GM23338 (cell line): ENCODE measurements at regions not wholly inside any gene's neighbourhood (a gene's known extent, or its start where the extent isn't known, plus 50 kb on each side); places are given as distances from the start of the nearest gene placed in this dataset.

Source experiments
- ATAC-seq: fragments of 200-7000 bp; cut with Tn5 transposase; 3 replicates; pipeline ENCODE4 v1.9.1; 2020
- DNase-seq: peaks from one replicate; pipeline ENCODE4 v3.0.0-alpha.2; 2015; ENCODE audit warnings: low spot score
- H2AFZ ChIP-seq: fragments of 200-600 bp; sonication (generic); 2 replicates; pipeline ENCODE4 v1.8.0; 2016; ENCODE audit warnings: antibody characterized with exemption, mild to moderate bottlenecking, moderate library complexity
- H3F3A ChIP-seq: fragments of 200-600 bp; sonication (generic); replicated peaks from 2 replicates; pipeline ENCODE4 v1.8.0; 2017; ENCODE audit warnings: antibody characterized with exemption, mixed run types, low read depth
- H3K27ac ChIP-seq: fragments of 200-600 bp; sonication (generic); 2 replicates; pipeline ENCODE4 v1.6.1; 2016; ENCODE audit warnings: low read depth
- H3K27me3 ChIP-seq: fragments of 200-600 bp; sonication (generic); 2 replicates; pipeline ENCODE4 v1.8.0; 2016; ENCODE audit warnings: mild to moderate bottlenecking, mixed run types, moderate library complexity; ENCODE audit not compliant: insufficient read depth
- H3K36me3 ChIP-seq: fragments of 200-600 bp; sonication (generic); 2 replicates; pipeline ENCODE4 v1.8.0; 2016; ENCODE audit warnings: mild to moderate bottlenecking; ENCODE audit not compliant: insufficient read depth
- H3K4me1 ChIP-seq: fragments of 200-600 bp; sonication (generic); 2 replicates; pipeline ENCODE4 v1.8.0; 2016; ENCODE audit warnings: mild to moderate bottlenecking, moderate library complexity; ENCODE audit not compliant: insufficient read depth
- H3K4me2 ChIP-seq: fragments of 200-600 bp; sonication (generic); 2 replicates; pipeline ENCODE4 v1.7.1; 2017; ENCODE audit warnings: mixed run types
- H3K4me3 ChIP-seq: fragments of 200-600 bp; sonication (generic); 2 replicates; pipeline ENCODE4 v1.6.1; 2016; ENCODE audit warnings: mixed run types
- H3K79me2 ChIP-seq: fragments of 200-600 bp; sonication (generic); replicated peaks from 2 replicates; pipeline ENCODE4 v1.8.0; 2017; ENCODE audit warnings: mild to moderate bottlenecking; ENCODE audit not compliant: insufficient read depth
- H3K9me2 ChIP-seq: fragments of 200-600 bp; sonication (generic); 2 replicates; pipeline ENCODE4 v1.8.0; 2017; ENCODE audit not compliant: insufficient read depth
- H4K20me1 ChIP-seq: fragments of 200-600 bp; sonication (generic); replicated peaks from 2 replicates; pipeline ENCODE4 v1.8.0; 2017; ENCODE audit warnings: mild to moderate bottlenecking; ENCODE audit not compliant: insufficient read depth
- H3K27ac Mint-ChIP-seq: 2 replicates; pipeline ENCODE4 v1.8.0; 2020; ENCODE audit warnings: inconsistent platforms, mild to moderate bottlenecking, moderate library complexity, mixed read lengths
- H3K27me3 Mint-ChIP-seq: 3 replicates; pipeline ENCODE4 v1.8.0; 2022; ENCODE audit warnings: low read depth, mild to moderate bottlenecking, moderate library complexity, mixed read lengths, inconsistent platforms; ENCODE audit not compliant: insufficient read depth, poor library complexity
- H3K36me3 Mint-ChIP-seq: 3 replicates; pipeline ENCODE4 v1.8.0; 2021; ENCODE audit warnings: low read depth, mild to moderate bottlenecking, inconsistent platforms, moderate library complexity, mixed read lengths
- H3K4me1 Mint-ChIP-seq: 3 replicates; pipeline ENCODE4 v1.8.0; 2020; ENCODE audit warnings: mild to moderate bottlenecking, inconsistent platforms, mixed read lengths
- H3K4me3 Mint-ChIP-seq: 3 replicates; pipeline ENCODE4 v1.8.0; 2021; ENCODE audit warnings: moderate library complexity, mild to moderate bottlenecking, inconsistent platforms, mixed read lengths
- H3K9me3 Mint-ChIP-seq: 3 replicates; pipeline ENCODE4 v1.8.0; 2020; ENCODE audit warnings: moderate library complexity, mild to moderate bottlenecking, inconsistent platforms, mixed read lengths
- CREB1 ChIP-seq: fragments of 250-450 bp; sonication (Bioruptor Pico); IDR thresholded peaks from 2 replicates; pipeline ENCODE4 v1.5.0; 2020; ENCODE audit warnings: low read depth, mild to moderate bottlenecking, moderate library complexity
- CTCF ChIP-seq, 2 experiments: fragments of 200-600 bp in 1 of 2; sonication (generic) in 1 of 2; conservative IDR thresholded peaks; 2 replicates each; pipeline versions ENCODE4 v1.5.1 to v1.6.1; 2016 to 2017; ENCODE audit warnings: antibody characterized with exemption in 2 of 2, low read depth in 2 of 2, mild to moderate bottlenecking in 2 of 2, moderate library complexity in 1 of 2
- ETS1 ChIP-seq: IDR thresholded peaks from 2 replicates; pipeline ENCODE4 v1.6.1; 2016; ENCODE audit warnings: antibody characterized with exemption
- EZH2 ChIP-seq: fragments of 200-600 bp; sonication (generic); IDR thresholded peaks from one replicate; pipeline ENCODE4 v1.8.0; 2017; ENCODE audit warnings: antibody characterized with exemption, mild to moderate bottlenecking, low read depth; ENCODE audit not compliant: unreplicated experiment
- EZH2phosphoT487 ChIP-seq: fragments of 200-600 bp; sonication (generic); IDR thresholded peaks from one replicate; pipeline ENCODE4 v1.8.1; 2018; ENCODE audit warnings: antibody characterized with exemption; ENCODE audit not compliant: unreplicated experiment
- JUNB ChIP-seq: IDR thresholded peaks from one replicate; pipeline ENCODE4 v1.6.1; 2016; ENCODE audit warnings: antibody characterized with exemption; ENCODE audit not compliant: unreplicated experiment
- NANOG ChIP-seq: IDR thresholded peaks from 2 replicates; pipeline ENCODE4 v1.6.1; 2016; ENCODE audit warnings: antibody characterized with exemption, borderline replicate concordance
- POLR2AphosphoS5 ChIP-seq: IDR thresholded peaks from 2 replicates; pipeline ENCODE4 v1.6.1; 2016; ENCODE audit warnings: antibody characterized with exemption, low read depth
- REST ChIP-seq: IDR thresholded peaks from one replicate; pipeline ENCODE4 v1.6.1; 2018; ENCODE audit warnings: antibody characterized with exemption; ENCODE audit not compliant: unreplicated experiment
- STAT1 ChIP-seq: IDR thresholded peaks from one replicate; pipeline ENCODE4 v1.6.1; 2016; ENCODE audit warnings: antibody characterized with exemption; ENCODE audit not compliant: unreplicated experiment
- ZNF114 ChIP-seq: fragments of 250-450 bp; sonication (Bioruptor Pico); IDR thresholded peaks from 2 replicates; pipeline ENCODE4 v1.5.0; 2020; ENCODE audit warnings: mild to moderate bottlenecking, moderate library complexity
- ZNF331 ChIP-seq: fragments of 250-450 bp; sonication (Bioruptor Pico); IDR thresholded peaks from 2 replicates; pipeline ENCODE4 v1.5.0; 2020; ENCODE audit warnings: low read depth, mild to moderate bottlenecking, moderate library complexity
- ZNF462 ChIP-seq: fragments of 250-450 bp; sonication (Bioruptor Pico); IDR thresholded peaks from 2 replicates; pipeline ENCODE4 v1.5.0; 2020; ENCODE audit warnings: mild to moderate bottlenecking, moderate library complexity

- Histone ChIP-seq H3K36me3 (no peaks in the 10 kb centered on the region; the same call in 1 of the 2 replicates), H3K4me2 (no peak overlapping the region), H3F3A (no peaks in the 10 kb centered on the region), H2AFZ (0 out of 2 replicates have a peak overlapping the region, but pooled peaks have one; percentile 23), H3K9me2 (no peaks in the 10 kb centered on the region), H3K4me1 (no peaks in the 10 kb centered on the region), H4K20me1 (no peaks in the 10 kb centered on the region), H3K79me2 (no peaks in the 10 kb centered on the region), H3K27ac (no peak overlapping the region), H3K4me3 (no peak overlapping the region), H3K27me3 (no peaks in the 10 kb centered on the region)
- Mint-ChIP-seq H3K9me3 (no peaks in the 10 kb centered on the region), H3K36me3 (no peaks in the 10 kb centered on the region), H3K27ac (no peak overlapping the region), H3K4me3 (no peak overlapping the region), H3K27me3 (no peaks in the 10 kb centered on the region), H3K4me1 (no peaks in the 10 kb centered on the region)
- DNase-seq = no peak
- TF ChIP-seq CREB1 (CRISPR knock-in tag) = no peak
- TF ChIP-seq POLR2AphosphoS5 = no peak
- no peak for TF ChIP-seq EZH2
- TF ChIP-seq NANOG = no peak
- no peak for TF ChIP-seq JUNB
- no peak for TF ChIP-seq CTCF (conservative IDR thresholded peaks at IDR 0.05; ENCODE audit: low read depth in 2 of 2)
- no peak for TF ChIP-seq ZNF462 (CRISPR knock-in tag)
- TF ChIP-seq ZNF331 = no peak
- TF ChIP-seq ETS1 = no peak
- no peak for TF ChIP-seq REST
- TF ChIP-seq ZNF114 (CRISPR knock-in tag) = no peak
- TF ChIP-seq STAT1 = no peak
- TF ChIP-seq EZH2phosphoT487 = no peak
- ATAC-seq = no peak
Observed at GRCh38 chr4:72814241-72814640, 245.2 kb upstream of the ADAMTS3 start.
